HepG2 (cell line): ENCODE measurements at regions not wholly inside any gene's neighbourhood (a gene's known extent, or its start where the extent isn't known, plus 50 kb on each side); places are given as distances from the start of the nearest gene placed in this dataset.

ENCODE experiments used
- ATAC-seq: fragments of 200-7000 bp; cut with Tn5 transposase; 3 replicates; pipeline ENCODE4 v1.9.1; 2020; ENCODE audit warnings: mild to moderate bottlenecking, moderate library complexity
- BruUV-seq: library from RNA; stranded (reverse); fragments of 400-500 nt; replicated peaks from 2 replicates; lab custom pipeline; 2021; lab: Mats Ljungman, UMichigan
- CTCF ChIA-PET: fragments of 300-600 bp; formaldehyde crosslinking; extraction: SDS; loops from one replicate; lab custom pipeline; 2021; ENCODE audit warnings: low total read pairs, inconsistent platforms, low intra/inter-chr PET ratio; lab: Yijun Ruan, JAX
- POLR2A ChIA-PET: fragments of 350-600 bp; sonication (Branson Sonifier 250); formaldehyde crosslinking; loops from one replicate; lab custom pipeline; 2020; ENCODE audit warnings: antibody characterized with exemption, inconsistent platforms; lab: Yijun Ruan, JAX
- DNase-seq: peaks from one replicate; pipeline ENCODE4 v3.0.0-alpha.2; 2015; ENCODE audit warnings: low spot score
- FAIRE-seq: peaks from 3 replicates; lab custom pipeline; 2011; peaks lifted over from hg19 to GRCh38; lab: Jason Lieb, UNC
- H2AFZ ChIP-seq: one replicate; pipeline ENCODE4 v1.6.1; 2011; ENCODE audit warnings: low read length, inconsistent platforms
- H3K27ac ChIP-seq: fragments of 300-600 bp; 3 replicates; pipeline ENCODE4 v1.8.0; 2011; ENCODE audit warnings: mixed run types, mild to moderate bottlenecking, mixed read lengths, low read length, inconsistent platforms; ENCODE audit not compliant: insufficient read depth; ENCODE audit errors: extremely low read length
- H3K27me3 ChIP-seq, 2 experiments: fragments of 200-600 bp in 1 of 2; 2 replicates in 1 of 2; 3 replicates in 1 of 2; pipeline versions ENCODE4 v1.6.0 to v1.8.0; 2011; ENCODE audit warnings: low read length in 2 of 2, mild to moderate bottlenecking in 2 of 2, moderate library complexity in 2 of 2, inconsistent platforms in 1 of 2; ENCODE audit not compliant: insufficient read depth in 2 of 2, control insufficient read depth in 1 of 2
- H3K36me3 ChIP-seq, 2 experiments: fragments of 200-600 bp in 1 of 2; replicated peaks in 1 of 2; 2 replicates in 1 of 2; 3 replicates in 1 of 2; pipeline versions ENCODE4 v1.5.1 to v1.8.0; 2011; ENCODE audit warnings: low read length in 2 of 2, inconsistent platforms in 1 of 2; ENCODE audit not compliant: insufficient read depth in 2 of 2, control insufficient read depth in 1 of 2
- H3K4me1 ChIP-seq: 2 replicates; pipeline ENCODE4 v1.5.1; 2012; ENCODE audit warnings: low read length, inconsistent platforms; ENCODE audit not compliant: insufficient read depth
- H3K4me2 ChIP-seq: 2 replicates; pipeline ENCODE4 v1.6.0; 2011; ENCODE audit warnings: low read depth, low read length, inconsistent platforms
- H3K4me3 ChIP-seq, 3 experiments: fragments of 200-600 bp in 1 of 3; sonication (generic), shearing (Covaris generic) in 1 of 3; replicated peaks in 1 of 3; 2 replicates each; pipeline ENCODE4 v1.5.1; 2011 to 2016; ENCODE audit warnings: low read length in 3 of 3, inconsistent platforms in 2 of 3, low read depth in 2 of 3, mild to moderate bottlenecking in 2 of 3, control low read depth in 1 of 3, mixed read lengths in 1 of 3; ENCODE audit not compliant: insufficient read depth in 1 of 3
- H3K79me2 ChIP-seq: one replicate; pipeline ENCODE4 v1.6.1; 2011; ENCODE audit warnings: low read length, inconsistent platforms; ENCODE audit not compliant: insufficient read depth
- H3K9ac ChIP-seq: 2 replicates; pipeline ENCODE4 v1.6.0; 2011; ENCODE audit warnings: mild to moderate bottlenecking, low read depth, low read length, inconsistent platforms; ENCODE audit not compliant: insufficient read depth
- H3K9me3 ChIP-seq: 2 replicates; pipeline ENCODE4 v1.5.1; 2012; ENCODE audit warnings: mild to moderate bottlenecking, low read length
- H4K20me1 ChIP-seq: 2 replicates; pipeline ENCODE4 v1.6.0; 2011; ENCODE audit warnings: inconsistent platforms, mild to moderate bottlenecking, low read length, moderate library complexity; ENCODE audit not compliant: insufficient read depth
- EHMT2 ChIP-seq: fragments of 200-600 bp; sonication (generic); IDR thresholded peaks from 2 replicates; pipeline ENCODE4 v1.7.0; 2017; ENCODE audit warnings: antibody characterized with exemption, low read depth, low read length, borderline replicate concordance
- KLF16 ChIP-seq, 2 experiments: sonication (generic) in 1 of 2; formaldehyde crosslinking in 1 of 2; IDR thresholded peaks; 2 replicates each; pipeline versions ENCODE4 v1.6.1 to v1.8.0; 2016 to 2023; ENCODE audit warnings: missing genetic modification reagents in 2 of 2, missing compliant biosample characterization in 1 of 2
- ZBTB37 ChIP-seq: sonication (generic); formaldehyde crosslinking; IDR thresholded peaks from 2 replicates; pipeline ENCODE4 v1.4.0; 2020; ENCODE audit warnings: mild to moderate bottlenecking, missing genetic modification reagents
- ZHX2 ChIP-seq, 2 experiments: sonication (generic) in 1 of 2; formaldehyde crosslinking in 1 of 2; IDR thresholded peaks; 2 replicates each; pipeline versions ENCODE4 v1.6.1 to v1.9.0; 2014 to 2022; ENCODE audit warnings: antibody characterized with exemption in 1 of 2, borderline replicate concordance in 1 of 2, inconsistent platforms in 1 of 2, low read depth in 1 of 2, missing genetic modification reagents in 1 of 2
- ZNF280B ChIP-seq: sonication (generic); formaldehyde crosslinking; IDR thresholded peaks from 2 replicates; pipeline ENCODE4 v1.5.0; 2020; ENCODE audit warnings: missing genetic modification reagents, mild to moderate bottlenecking, borderline replicate concordance
- ZNF296 ChIP-seq: sonication (generic); formaldehyde crosslinking; conservative IDR thresholded peaks from 2 replicates; pipeline ENCODE4 v1.5.0; 2020; ENCODE audit warnings: mild to moderate bottlenecking, missing genetic modification reagents
- ZNF362 ChIP-seq: sonication (generic); formaldehyde crosslinking; IDR thresholded peaks from 2 replicates; pipeline ENCODE4 v1.4.0; 2020; ENCODE audit warnings: missing genetic modification reagents, mild to moderate bottlenecking, borderline replicate concordance
- ZNF710 ChIP-seq: sonication (generic); formaldehyde crosslinking; IDR thresholded peaks from 2 replicates; pipeline ENCODE4 v1.5.0; 2020; ENCODE audit warnings: mild to moderate bottlenecking, missing genetic modification reagents, borderline replicate concordance
- ZNF713 ChIP-seq: sonication (generic); formaldehyde crosslinking; IDR thresholded peaks from 2 replicates; pipeline ENCODE4 v1.4.0; 2020; ENCODE audit warnings: mild to moderate bottlenecking, missing genetic modification reagents
- WGBS: methylation state at CpG from one replicate; pipeline ENCODE4 v1.1.6; 2017; ENCODE audit warnings: low lambda C conversion rate; 5-methylcytosine and 5-hydroxymethylcytosine counted together
- in situ Hi-C: cut with HindIII; loops from 2 replicates; pipeline ENCODE4 v1.10.0; 2017; ENCODE audit warnings: low pct_unique_long_range_greater_than_20kb; ENCODE audit not compliant: extremely low pct_ligation_motif_present
- intact Hi-C: fragments of 100-400 bp; cut with micrococcal nuclease; formaldehyde crosslinking; loops from one replicate; pipeline ENCODE4 v1.10.0; 2022; ENCODE audit not compliant: unreplicated experiment

- in situ Hi-C loops, result no loop called here
- CTCF ChIA-PET, result no interaction called here
- TF ChIP-seq ZNF296 (no peak), ZNF710 (CRISPR knock-in tag) (no peak), ZHX2 (IDR thresholded peaks at IDR 0.05; ENCODE audit: low read depth) (no peak), ZHX2 (CRISPR knock-in tag; IDR thresholded peaks at IDR 0.05; ENCODE audit: borderline replicate concordance) (no peak), KLF16 (CRISPR knock-in tag; IDR thresholded peaks at IDR 0.05) (no peak), ZBTB37 (CRISPR knock-in tag) (no peak), ZNF280B (CRISPR knock-in tag) (no peak), ZNF713 (no peak), ZNF362 (CRISPR knock-in tag) (no peak), EHMT2 (no peak)
These were observed 59.8 kb upstream of the INSYN1 start for GRCh38 chr15:73812806-73813465.

More at GRCh38 chr15:73812806-73813465, 59.8 kb upstream of the INSYN1 start:
- BruUV-seq, result no TSS peak
- no peaks in the 10 kb centered on the region for H4K20me1 ChIP-seq
- no peak for FAIRE-seq
- no peak for DNase-seq
- no peaks in the 10 kb centered on the region for H3K36me3 ChIP-seq
- ATAC-seq, result no peak
- H3K27me3 ChIP-seq, result peaks cover 1 to 13% of the 10 kb centered on the region in 2 experiments; a peak in 3 of 5 replicates
- H3K79me2 ChIP-seq, result no peaks in the 10 kb centered on the region
- intact Hi-C loops, result no loop called here
- H3K9me3 ChIP-seq, result no peaks in the 10 kb centered on the region
- H3K27ac ChIP-seq, result no peak overlapping the region
- no peak overlapping the region for H3K4me3 ChIP-seq
- no peak overlapping the region for H2AFZ ChIP-seq
- 0% methylated on average over 1 of the region's 7 CpGs for WGBS
- POLR2A ChIA-PET, result no interaction called here
- H3K4me2 ChIP-seq, result no peak overlapping the region
- peaks cover 28% of the 10 kb centered on the region for H3K4me1 ChIP-seq
- no peak overlapping the region for H3K9ac ChIP-seq
